Colonic mucosa (tissue), 4 donors: ENCODE measurements at regions not wholly inside any gene's neighbourhood (a gene's known extent, or its start where the extent isn't known, plus 50 kb on each side); places are given as distances from the start of the nearest gene placed in this dataset.

Source experiments
- DNase-seq: peaks from one replicate; pipeline ENCODE4 v3.0.0-alpha.2; 2020
- H3K27ac ChIP-seq: fragments of 200-600 bp; one replicate; pipeline ENCODE4 v1.8.0; 2021
- H3K27me3 ChIP-seq: fragments of 200-600 bp; one replicate; pipeline ENCODE4 v1.8.0; 2021
- H3K36me3 ChIP-seq: fragments of 200-600 bp; one replicate; pipeline ENCODE4 v1.8.0; 2021
- H3K4me1 ChIP-seq: fragments of 200-600 bp; one replicate; pipeline ENCODE4 v1.8.0; 2021; ENCODE audit warnings: mild to moderate bottlenecking
- H3K4me3 ChIP-seq: fragments of 200-600 bp; one replicate; pipeline ENCODE4 v1.8.0; 2021
- H3K9ac ChIP-seq, 2 donors: one replicate each; pipeline ENCODE4 v1.7.0; 2013; ENCODE audit warnings: control low read depth in 2 of 2, low read depth in 2 of 2, low read length in 2 of 2
- H3K9me3 ChIP-seq: fragments of 200-600 bp; one replicate; pipeline ENCODE4 v1.8.0; 2021
- CTCF ChIP-seq: fragments of 200-600 bp; IDR thresholded peaks from one replicate; pipeline ENCODE4 v1.8.0; 2022; ENCODE audit warnings: antibody characterized with exemption, mild to moderate bottlenecking
- intact Hi-C: fragments of 100-400 bp; cut with DNase I; formaldehyde crosslinking; loops from one replicate; pipeline ENCODE4 v1.14.1; 2022
- donor health status: healthy.
- donor health status: DM: no; HTN: no; CAD: no.
- donor health status: DM: no; HTN: no; CAD: no.

- no peak overlapping the region for H3K4me3 ChIP-seq
- no peak overlapping the region for H3K27ac ChIP-seq
- no peak for DNase-seq
- TF ChIP-seq CTCF: no peak
- H3K9me3 ChIP-seq: no peaks in the 10 kb centered on the region
- intact Hi-C loops: no loop called here
- no peak overlapping the region for H3K9ac ChIP-seq
- H3K4me1 ChIP-seq: no peaks in the 10 kb centered on the region
- H3K27me3 ChIP-seq: no peaks in the 10 kb centered on the region
- H3K36me3 ChIP-seq: no peaks in the 10 kb centered on the region
Observed at GRCh38 chr6:15061180-15061641, 184.7 kb upstream of the JARID2 start.

- Histone ChIP-seq H3K9ac (no peak overlapping the region), H3K27ac (no peak overlapping the region), H3K36me3 (no peaks in the 10 kb centered on the region), H3K9me3 (no peaks in the 10 kb centered on the region), H3K27me3 (no peaks in the 10 kb centered on the region), H3K4me3 (no peak overlapping the region), H3K4me1 (no peaks in the 10 kb centered on the region)
- TF ChIP-seq CTCF: no peak
- no peak for DNase-seq
- intact Hi-C loops: no loop called here
Observed at GRCh38 chr6:15061908-15062515, 183.9 kb upstream of the JARID2 start.

- DNase-seq: no peak
- no peak for TF ChIP-seq CTCF
- Histone ChIP-seq H3K27me3 (no peaks in the 10 kb centered on the region), H3K4me1 (no peaks in the 10 kb centered on the region), H3K9me3 (no peaks in the 10 kb centered on the region), H3K9ac (no peak overlapping the region), H3K4me3 (no peak overlapping the region), H3K27ac (no peak overlapping the region), H3K36me3 (no peaks in the 10 kb centered on the region)
- intact Hi-C loops: no loop called here
Observed at GRCh38 chr6:15062516-15063252, 183.2 kb upstream of the JARID2 start.

DNA sequence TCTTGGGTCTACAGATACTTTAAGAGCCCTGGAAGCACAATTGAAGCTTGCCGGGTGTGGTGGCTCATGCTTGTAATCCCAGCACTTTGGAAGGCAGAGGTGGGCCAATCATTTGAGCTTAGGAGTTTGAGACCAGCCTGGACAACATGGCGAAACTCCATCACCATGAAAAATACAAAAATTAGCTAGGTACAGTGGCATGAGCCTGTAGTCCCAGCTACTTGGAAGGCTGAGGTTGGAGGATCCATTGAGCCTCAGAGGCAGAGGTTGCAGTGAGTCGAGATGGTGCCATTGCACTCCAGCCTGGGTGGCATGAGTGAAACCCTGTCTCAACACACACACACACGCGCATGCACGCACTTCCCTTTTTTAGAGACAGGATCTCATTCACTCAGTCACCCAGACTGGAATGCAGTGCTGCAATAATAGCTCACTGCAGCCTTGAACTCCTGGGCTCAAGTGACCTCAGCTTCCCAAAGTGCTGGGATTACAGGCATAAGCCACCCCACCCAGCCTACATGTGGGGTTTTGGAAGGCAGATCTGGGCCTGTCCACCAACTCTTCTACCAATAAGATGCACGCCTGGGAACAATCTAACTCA lies 182.5 kb upstream of the JARID2 start:
- Histone ChIP-seq H3K4me1 (no peaks in the 10 kb centered on the region), H3K27ac (no peak overlapping the region), H3K36me3 (no peaks in the 10 kb centered on the region), H3K27me3 (no peaks in the 10 kb centered on the region), H3K9me3 (no peaks in the 10 kb centered on the region), H3K9ac (no peak overlapping the region), H3K4me3 (no peak overlapping the region)
- no peak for DNase-seq
- TF ChIP-seq CTCF: no peak
- intact Hi-C loops: no loop called here

- Histone ChIP-seq H3K4me1 (no peaks in the 10 kb centered on the region), H3K9ac (no peak overlapping the region), H3K36me3 (no peaks in the 10 kb centered on the region), H3K9me3 (no peaks in the 10 kb centered on the region), H3K4me3 (no peak overlapping the region), H3K27me3 (no peaks in the 10 kb centered on the region), H3K27ac (peak overlapping the region; percentile 8)
- DNase-seq: no peak
- no peak for TF ChIP-seq CTCF
- intact Hi-C loops: no loop called here
Observed at GRCh38 chr6:15065261-15065989, 180.4 kb upstream of the JARID2 start.
